Esophagus muscularis mucosa (tissue), 4 donors: ENCODE measurements at regions not wholly inside any gene's neighbourhood (a gene's known extent, or its start where the extent isn't known, plus 50 kb on each side); places are given as distances from the start of the nearest gene placed in this dataset.

ENCODE experiments used
- DNase-seq: peaks from one replicate; pipeline ENCODE4 v3.0.0-alpha.2; 2017; ENCODE audit errors: extremely low spot score
- H3K27ac ChIP-seq, 4 donors: fragments of 200-600 bp; sonication (generic); replicated peaks in 1 of 4; 1 replicate in 3 of 4; 2 replicates in 1 of 4; pipeline ENCODE4 v1.5.1; 2016 to 2019; ENCODE audit warnings: mild to moderate bottlenecking in 1 of 4
- H3K27me3 ChIP-seq, 4 donors: fragments of 200-600 bp; sonication (generic); one replicate each; pipeline versions ENCODE4 v1.5.1 to v1.6.0; 2016 to 2019
- H3K36me3 ChIP-seq, 4 donors: fragments of 200-600 bp; sonication (generic); one replicate each; pipeline ENCODE4 v1.5.1; 2016 to 2019
- H3K4me1 ChIP-seq, 4 donors: fragments of 200-600 bp; sonication (generic); one replicate each; pipeline ENCODE4 v1.5.1; 2016 to 2019
- H3K4me3 ChIP-seq, 4 donors: fragments of 200-600 bp; sonication (generic); 1 replicate in 2 of 4; 2 replicates in 2 of 4; pipeline ENCODE4 v1.5.1; 2016 to 2019; ENCODE audit warnings: mild to moderate bottlenecking in 4 of 4, moderate library complexity in 1 of 4
- H3K9me3 ChIP-seq, 4 donors: fragments of 200-600 bp; sonication (generic); 1 replicate in 3 of 4; 2 replicates in 1 of 4; pipeline ENCODE4 v1.5.1; 2016 to 2019
- CTCF ChIP-seq, 3 experiments: fragments of 200-600 bp in 2 of 3; fragments of 450-650 bp in 1 of 3; sonication (generic) in 2 of 3; IDR thresholded peaks; one replicate each; pipeline ENCODE4 v1.5.1; 2017 to 2019; ENCODE audit warnings: antibody characterized with exemption in 3 of 3, mild to moderate bottlenecking in 2 of 3, moderate library complexity in 1 of 3
- EP300 ChIP-seq: sonication (generic); formaldehyde crosslinking; IDR thresholded peaks from one replicate; pipeline ENCODE4 v1.6.1; 2017; ENCODE audit warnings: antibody characterized with exemption
- POLR2A ChIP-seq: fragments of 450-650 bp; IDR thresholded peaks from one replicate; pipeline ENCODE4 v1.6.1; 2017; ENCODE audit warnings: antibody characterized with exemption, moderate library complexity, mild to moderate bottlenecking, low read depth
- POLR2AphosphoS5 ChIP-seq, 2 donors: sonication (generic); formaldehyde crosslinking; IDR thresholded peaks; one replicate each; pipeline ENCODE4 v1.6.1; 2017; ENCODE audit warnings: antibody characterized with exemption in 2 of 2
- WGBS: methylation state at CpG from one replicate; pipeline ENCODE4 v1.1.5; 2018; 5-methylcytosine and 5-hydroxymethylcytosine counted together
- intact Hi-C: fragments of 100-400 bp; cut with DNase I; formaldehyde crosslinking; loops from one replicate; pipeline ENCODE4 v1.15.1; 2023

- no peak for DNase-seq
- Histone ChIP-seq H3K4me1 (peaks cover 0 to 6% (median 0%) of the 10 kb centered on the region in 4 donors), H3K27me3 (peaks cover 0 to 70% (median 6%) of the 10 kb centered on the region in 4 donors), H3K36me3 (no peaks in the 10 kb centered on the region), H3K27ac (no peak overlapping the region), H3K9me3 (peaks cover 0 to 23% (median 13%) of the 10 kb centered on the region in 4 donors), H3K4me3 (no peak overlapping the region)
- TF ChIP-seq EP300 = no peak
- TF ChIP-seq POLR2A = no peak
- no peak for TF ChIP-seq CTCF (IDR thresholded peaks at IDR 0.05)
- TF ChIP-seq POLR2AphosphoS5 (IDR thresholded peaks at IDR 0.05) = no peak
- intact Hi-C loops = no loop called here
- WGBS = 10% methylated on average over 16 of the region's 63 CpGs
Observed at GRCh38 chr10:128286762-128287500, 160.7 kb upstream of the MKI67 start.

GRCh38 chr10:128287921-128288320 lies 161.7 kb upstream of the MKI67 start:
- peaks cover 0 to 70% (median 6%) of the 10 kb centered on the region in 4 donors for H3K27me3 ChIP-seq
- no peaks in the 10 kb centered on the region for H3K36me3 ChIP-seq
- intact Hi-C loops = no loop called here
- H3K4me3 ChIP-seq = no peak overlapping the region
- TF ChIP-seq EP300 (no peak), POLR2A (no peak), POLR2AphosphoS5 (IDR thresholded peaks at IDR 0.05) (no peak)
- peaks cover 0 to 6% (median 0%) of the 10 kb centered on the region in 4 donors for H3K4me1 ChIP-seq
- H3K9me3 ChIP-seq = peaks cover 0 to 28% (median 13%) of the 10 kb centered on the region in 4 donors
- no peak overlapping the region for H3K27ac ChIP-seq
- WGBS = 83% methylated on average over 6 of the region's 6 CpGs
- DNase-seq = no peak

GRCh38 chr10:128289621-128290020 lies 163.4 kb upstream of the MKI67 start:
- intact Hi-C loops = no loop called here
- Histone ChIP-seq H3K4me3 (no peak overlapping the region), H3K9me3 (peaks cover 0 to 28% (median 13%) of the 10 kb centered on the region in 4 donors), H3K27ac (no peak overlapping the region), H3K27me3 (peaks cover 0 to 71% (median 6%) of the 10 kb centered on the region in 4 donors), H3K36me3 (no peaks in the 10 kb centered on the region), H3K4me1 (peaks cover 0 to 6% (median 0%) of the 10 kb centered on the region in 4 donors)
- 78% methylated on average over 4 of the region's 4 CpGs for WGBS
- no peak for DNase-seq
- TF ChIP-seq POLR2A = no peak

- intact Hi-C loops = no loop called here
- no peak for DNase-seq
- WGBS = 79% methylated on average over 7 of the region's 7 CpGs
Observed at GRCh38 chr10:128295003-128295402, 168.8 kb upstream of the MKI67 start.

GRCh38 chr10:128296253-128297007 lies 170.2 kb upstream of the MKI67 start:
- no peaks in the 10 kb centered on the region for H3K36me3 ChIP-seq
- intact Hi-C loops = no loop called here
- WGBS = 74% methylated on average over 13 of the region's 13 CpGs

More at GRCh38 chr10:128295003-128295402, 168.8 kb upstream of the MKI67 start:
- Histone ChIP-seq H3K27ac (no peak overlapping the region), H3K27me3 (peaks cover 0 to 32% (median under 1%) of the 10 kb centered on the region in 4 donors), H3K9me3 (peaks cover 0 to 24% (median 13%) of the 10 kb centered on the region in 4 donors), H3K36me3 (no peaks in the 10 kb centered on the region), H3K4me1 (no peaks in the 10 kb centered on the region), H3K4me3 (no peak overlapping the region)
- TF ChIP-seq POLR2AphosphoS5 (IDR thresholded peaks at IDR 0.05) = no peak
- no peak for TF ChIP-seq CTCF (IDR thresholded peaks at IDR 0.05)
- no peak for TF ChIP-seq EP300
- no peak for TF ChIP-seq POLR2A

More at GRCh38 chr10:128296253-128297007, 170.2 kb upstream of the MKI67 start:
- Histone ChIP-seq H3K9me3 (peaks cover 0 to 10% (median 2%) of the 10 kb centered on the region in 4 donors), H3K27ac (no peak overlapping the region), H3K4me1 (no peaks in the 10 kb centered on the region), H3K27me3 (peaks cover 0 to 19% (median 0%) of the 10 kb centered on the region in 4 donors), H3K4me3 (no peak overlapping the region)
- TF ChIP-seq CTCF (IDR thresholded peaks at IDR 0.05) (no peak), EP300 (no peak), POLR2AphosphoS5 (IDR thresholded peaks at IDR 0.05) (no peak), POLR2A (no peak)
- no peak for DNase-seq
